Keratinocyte (primary cell): ENCODE measurements at regions not wholly inside any gene's neighbourhood (a gene's known extent, or its start where the extent isn't known, plus 50 kb on each side); places are given as distances from the start of the nearest gene placed in this dataset.

Experiments used
- DNase-seq: peaks from one replicate; pipeline ENCODE4 v3.0.0-alpha.2; 2011; ENCODE audit warnings: low read depth, missing footprints, low spot score
- FAIRE-seq: peaks from 2 replicates; lab custom pipeline; 2011; peaks lifted over from hg19 to GRCh38; lab: Jason Lieb, UNC
- H2AFZ ChIP-seq: 2 replicates; pipeline ENCODE4 v1.6.0; 2012; ENCODE audit warnings: low read length, control low read depth, inconsistent platforms; ENCODE audit not compliant: control insufficient read depth
- H3K27ac ChIP-seq: 2 replicates; pipeline ENCODE4 v1.5.1; 2011; ENCODE audit warnings: low read length; ENCODE audit not compliant: control insufficient read depth, insufficient read depth
- H3K27me3 ChIP-seq: 3 replicates; pipeline ENCODE4 v1.6.0; 2011; ENCODE audit warnings: low read length; ENCODE audit not compliant: control insufficient read depth, insufficient read depth; ENCODE audit errors: extremely low read depth
- H3K36me3 ChIP-seq, 2 experiments: 2 replicates in 1 of 2; 3 replicates in 1 of 2; pipeline ENCODE4 v1.5.1; 2011; ENCODE audit warnings: low read length in 2 of 2, mild to moderate bottlenecking in 1 of 2; ENCODE audit not compliant: control insufficient read depth in 2 of 2, insufficient read depth in 2 of 2; ENCODE audit errors: extremely low read depth in 1 of 2
- H3K4me1 ChIP-seq: 3 replicates; pipeline ENCODE4 v1.5.1; 2011; ENCODE audit warnings: low read length; ENCODE audit not compliant: control insufficient read depth, insufficient read depth; ENCODE audit errors: extremely low read depth
- H3K4me2 ChIP-seq: 3 replicates; pipeline ENCODE4 v1.6.0; 2011; ENCODE audit warnings: low read depth, low read length; ENCODE audit not compliant: control insufficient read depth, insufficient read depth; ENCODE audit errors: extremely low read depth
- H3K4me3 ChIP-seq, 3 experiments: fragments of 200-600 bp in 1 of 3; sonication (generic) in 1 of 3; 2 replicates in 2 of 3; 3 replicates in 1 of 3; pipeline ENCODE4 v1.5.1; 2011 to 2016; ENCODE audit warnings: low read length in 3 of 3, mild to moderate bottlenecking in 3 of 3, control low read depth in 2 of 3, inconsistent platforms in 1 of 3, low read depth in 1 of 3, mixed read lengths in 1 of 3, mixed run types in 1 of 3, moderate library complexity in 1 of 3; ENCODE audit not compliant: control insufficient read depth in 2 of 3, insufficient read depth in 2 of 3; ENCODE audit errors: extremely low read depth in 1 of 3
- H3K79me2 ChIP-seq: 2 replicates; pipeline ENCODE4 v1.6.0; 2012; ENCODE audit warnings: low read length; ENCODE audit not compliant: control insufficient read depth, insufficient read depth
- H3K9ac ChIP-seq: 3 replicates; pipeline ENCODE4 v1.6.0; 2011; ENCODE audit warnings: low read length; ENCODE audit not compliant: control insufficient read depth, insufficient read depth; ENCODE audit errors: extremely low read depth
- H3K9me1 ChIP-seq: 3 replicates; pipeline ENCODE4 v1.6.0; 2011; ENCODE audit warnings: low read length; ENCODE audit not compliant: control insufficient read depth, insufficient read depth; ENCODE audit errors: extremely low read depth
- H3K9me3 ChIP-seq: 2 replicates; pipeline ENCODE4 v1.5.1; 2012; ENCODE audit warnings: low read depth, low read length; ENCODE audit not compliant: control insufficient read depth
- H4K20me1 ChIP-seq: 3 replicates; pipeline ENCODE4 v1.6.0; 2011; ENCODE audit warnings: low read length; ENCODE audit not compliant: control insufficient read depth, insufficient read depth; ENCODE audit errors: extremely low read depth
- EZH2 ChIP-seq: IDR thresholded peaks from one replicate; pipeline ENCODE4 v1.6.1; 2012; ENCODE audit warnings: inconsistent platforms, mild to moderate bottlenecking, low read length, moderate library complexity
- dilution Hi-C: fragments of 300-500 bp; cut with MboI; formaldehyde crosslinking; loops from one replicate; pipeline ENCODE4 v1.7.0; 2020; ENCODE audit warnings: low sequenced_read_pairs; ENCODE audit not compliant: extremely low pct_ligation_motif_present
- TF ChIP-seq, protein P1 (sequence below), 3 experiments: IDR thresholded peaks in 1 of 3; conservative IDR thresholded peaks in 1 of 3; optimal IDR thresholded peaks in 1 of 3; 2 replicates in 2 of 3; 3 replicates in 1 of 3; pipeline versions ENCODE3 to v1.5.1; 2011; ENCODE audit warnings: low read length in 3 of 3, mild to moderate bottlenecking in 3 of 3, moderate library complexity in 2 of 3, control low read depth in 1 of 3, inconsistent platforms in 1 of 3; ENCODE audit not compliant: insufficient read depth in 2 of 3; ENCODE audit errors: extremely low read depth in 1 of 3

DNA sequence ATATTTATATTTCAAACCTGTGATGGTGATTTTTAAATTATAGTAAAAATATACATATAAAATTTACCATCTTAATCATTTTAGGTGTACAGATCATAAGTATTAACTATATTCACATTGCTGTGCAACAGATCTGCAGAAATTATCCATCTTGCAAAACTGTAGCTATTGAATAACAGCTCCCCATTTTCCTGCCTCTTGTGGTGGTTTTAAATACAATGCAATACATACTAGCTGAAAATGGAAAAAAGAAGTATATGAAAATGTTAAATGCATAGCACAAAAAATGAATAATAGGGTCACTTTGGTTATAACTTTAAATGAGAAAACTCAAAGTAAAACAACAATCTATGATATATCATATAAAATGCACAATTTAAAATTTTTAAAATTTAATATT, 130.9 kb upstream of the VPREB1 start:
- Histone ChIP-seq H3K9me3 (no peaks in the 10 kb centered on the region), H3K4me2 (no peak overlapping the region), H3K27me3 (no peaks in the 10 kb centered on the region), H3K27ac (no peak overlapping the region), H3K9ac (no peak overlapping the region), H3K36me3 (no peaks in the 10 kb centered on the region), H4K20me1 (no peaks in the 10 kb centered on the region), H3K9me1 (no peaks in the 10 kb centered on the region), H3K79me2 (no peaks in the 10 kb centered on the region), H3K4me1 (peaks cover 24% of the 10 kb centered on the region), H3K4me3 (no peak overlapping the region), H2AFZ (no peak overlapping the region)
- FAIRE-seq (no peak), DNase-seq (no peak)
- TF ChIP-seq, protein P1, sequence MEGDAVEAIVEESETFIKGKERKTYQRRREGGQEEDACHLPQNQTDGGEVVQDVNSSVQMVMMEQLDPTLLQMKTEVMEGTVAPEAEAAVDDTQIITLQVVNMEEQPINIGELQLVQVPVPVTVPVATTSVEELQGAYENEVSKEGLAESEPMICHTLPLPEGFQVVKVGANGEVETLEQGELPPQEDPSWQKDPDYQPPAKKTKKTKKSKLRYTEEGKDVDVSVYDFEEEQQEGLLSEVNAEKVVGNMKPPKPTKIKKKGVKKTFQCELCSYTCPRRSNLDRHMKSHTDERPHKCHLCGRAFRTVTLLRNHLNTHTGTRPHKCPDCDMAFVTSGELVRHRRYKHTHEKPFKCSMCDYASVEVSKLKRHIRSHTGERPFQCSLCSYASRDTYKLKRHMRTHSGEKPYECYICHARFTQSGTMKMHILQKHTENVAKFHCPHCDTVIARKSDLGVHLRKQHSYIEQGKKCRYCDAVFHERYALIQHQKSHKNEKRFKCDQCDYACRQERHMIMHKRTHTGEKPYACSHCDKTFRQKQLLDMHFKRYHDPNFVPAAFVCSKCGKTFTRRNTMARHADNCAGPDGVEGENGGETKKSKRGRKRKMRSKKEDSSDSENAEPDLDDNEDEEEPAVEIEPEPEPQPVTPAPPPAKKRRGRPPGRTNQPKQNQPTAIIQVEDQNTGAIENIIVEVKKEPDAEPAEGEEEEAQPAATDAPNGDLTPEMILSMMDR (optimal IDR thresholded peaks at IDR 0.05 in 1 of 3, IDR thresholded peaks at IDR 0.05 in 1 of 3, conservative IDR thresholded peaks at IDR 0.05 in 1 of 3; ENCODE audit: extremely low read depth in 1 of 3, insufficient read depth in 2 of 3, low read length in 3 of 3) = no peak
- no peak for TF ChIP-seq EZH2
- dilution Hi-C loops = no loop called here

DNA sequence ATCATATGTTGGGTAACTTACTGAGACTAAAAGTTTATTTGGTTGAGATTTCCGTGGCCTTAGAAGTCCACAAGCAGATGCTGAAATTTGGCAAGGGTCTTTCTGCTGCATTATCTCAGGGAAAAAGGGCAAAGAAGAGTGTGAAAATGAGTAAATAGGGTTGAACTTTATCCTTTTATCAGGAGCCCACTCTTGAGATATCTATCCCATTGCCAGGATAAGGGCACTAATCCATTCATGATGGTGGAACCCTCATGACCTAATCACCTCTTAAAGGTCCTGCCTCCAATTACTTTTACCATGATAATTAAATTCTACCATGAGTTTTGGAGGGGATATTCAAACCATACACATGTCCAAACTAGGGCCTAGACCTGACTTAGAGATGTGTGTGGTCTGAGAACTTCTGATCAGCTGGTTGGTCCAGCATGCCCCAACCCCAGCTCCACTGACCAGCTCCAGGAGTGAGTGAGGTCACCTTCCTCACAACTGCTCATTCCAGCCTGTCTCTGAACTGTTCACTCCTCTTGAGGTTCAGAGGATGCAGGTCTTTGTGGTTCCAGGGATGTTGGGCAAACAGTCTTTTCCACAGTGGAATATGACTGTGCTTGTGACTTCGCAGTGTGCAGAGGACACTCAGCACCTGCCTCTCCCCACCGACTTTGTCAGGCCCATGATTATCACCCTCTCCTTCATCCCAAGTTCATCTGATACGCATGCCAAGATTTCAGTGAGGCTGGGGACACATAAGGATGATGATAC, 130.1 kb upstream of the TOP3B start:
- FAIRE-seq = no peak
- Histone ChIP-seq H3K9ac (no peak overlapping the region), H3K4me2 (no peak overlapping the region), H3K79me2 (no peaks in the 10 kb centered on the region), H4K20me1 (no peaks in the 10 kb centered on the region), H3K27ac (no peak overlapping the region), H2AFZ (no peak overlapping the region), H3K9me1 (no peaks in the 10 kb centered on the region), H3K36me3 (no peaks in the 10 kb centered on the region), H3K4me3 (no peak overlapping the region), H3K9me3 (no peaks in the 10 kb centered on the region), H3K27me3 (no peaks in the 10 kb centered on the region), H3K4me1 (peaks cover 24% of the 10 kb centered on the region)
- no peak for TF ChIP-seq EZH2
- TF ChIP-seq, protein P1 (optimal IDR thresholded peaks at IDR 0.05 in 1 of 3, IDR thresholded peaks at IDR 0.05 in 1 of 3, conservative IDR thresholded peaks at IDR 0.05 in 1 of 3; ENCODE audit: extremely low read depth in 1 of 3, insufficient read depth in 2 of 3, low read length in 3 of 3) = no peak
- dilution Hi-C loops = no loop called here
- no peak for DNase-seq
